ENCODE measurements at regions not wholly inside any gene's neighbourhood (a gene's known extent, or its start where the extent isn't known, plus 50 kb on each side); places are given as distances from the start of the nearest gene placed in this dataset.

DNA sequence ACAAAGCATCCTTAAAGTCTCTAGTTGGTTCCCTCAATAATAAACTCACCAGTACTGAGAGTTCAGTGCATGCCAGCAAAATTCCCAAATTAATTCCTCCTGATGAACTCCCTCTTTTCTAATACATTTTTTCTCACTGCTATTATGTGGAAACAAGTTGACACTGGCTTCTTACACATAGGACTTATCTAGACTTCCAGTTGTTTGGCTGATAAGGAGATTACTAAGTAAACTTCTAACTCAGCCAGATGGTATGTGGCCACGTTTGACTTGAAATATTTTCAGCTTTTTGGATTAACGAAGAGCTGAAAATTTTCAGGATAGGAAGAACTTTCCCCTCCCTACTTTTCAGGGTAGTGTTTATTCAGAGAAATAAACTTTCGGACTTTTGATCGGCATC, 1154.2 kb upstream of the TENM4 start:
- TF ChIP-seq POLR2A (IDR thresholded peaks at IDR 0.05), result no peak
- TF ChIP-seq EP300 (IDR thresholded peaks at IDR 0.05), result no peak
- TF ChIP-seq, protein P1, sequence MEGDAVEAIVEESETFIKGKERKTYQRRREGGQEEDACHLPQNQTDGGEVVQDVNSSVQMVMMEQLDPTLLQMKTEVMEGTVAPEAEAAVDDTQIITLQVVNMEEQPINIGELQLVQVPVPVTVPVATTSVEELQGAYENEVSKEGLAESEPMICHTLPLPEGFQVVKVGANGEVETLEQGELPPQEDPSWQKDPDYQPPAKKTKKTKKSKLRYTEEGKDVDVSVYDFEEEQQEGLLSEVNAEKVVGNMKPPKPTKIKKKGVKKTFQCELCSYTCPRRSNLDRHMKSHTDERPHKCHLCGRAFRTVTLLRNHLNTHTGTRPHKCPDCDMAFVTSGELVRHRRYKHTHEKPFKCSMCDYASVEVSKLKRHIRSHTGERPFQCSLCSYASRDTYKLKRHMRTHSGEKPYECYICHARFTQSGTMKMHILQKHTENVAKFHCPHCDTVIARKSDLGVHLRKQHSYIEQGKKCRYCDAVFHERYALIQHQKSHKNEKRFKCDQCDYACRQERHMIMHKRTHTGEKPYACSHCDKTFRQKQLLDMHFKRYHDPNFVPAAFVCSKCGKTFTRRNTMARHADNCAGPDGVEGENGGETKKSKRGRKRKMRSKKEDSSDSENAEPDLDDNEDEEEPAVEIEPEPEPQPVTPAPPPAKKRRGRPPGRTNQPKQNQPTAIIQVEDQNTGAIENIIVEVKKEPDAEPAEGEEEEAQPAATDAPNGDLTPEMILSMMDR (IDR thresholded peaks at IDR 0.05), result no peak
- TF ChIP-seq POLR2AphosphoS5 (IDR thresholded peaks at IDR 0.05), result no peak

Data from sigmoid colon (tissue), 4 donors.